ENCODE measurements at regions not wholly inside any gene's neighbourhood (a gene's known extent, or its start where the extent isn't known, plus 50 kb on each side); places are given as distances from the start of the nearest gene placed in this dataset.

- no peak for ATAC-seq
- H3K27ac ChIP-seq = no peak overlapping the region
- no peaks in the 10 kb centered on the region for H3K4me1 ChIP-seq
- 5% methylated on average over 1 of the region's 1 CpG for WGBS (ENCODE audit: missing lambda C conversion rate)
- H3K4me3 ChIP-seq = no peak overlapping the region
- TF ChIP-seq ELK1 (IDR thresholded peaks at IDR 0.05; ENCODE audit: low read depth, low read length) (no peak), ZSCAN20 (CRISPR knock-in tag; IDR thresholded peaks at IDR 0.05) (no peak), USF2 (IDR thresholded peaks at IDR 0.05) (no peak), KDM1A (IDR thresholded peaks at IDR 0.05; ENCODE audit: low read depth) (no peak), POLR2AphosphoS2 (conservative IDR thresholded peaks at IDR 0.05; ENCODE audit: low read length) (no peak), ZC3H11A (IDR thresholded peaks at IDR 0.05) (no peak), HOXA7 (CRISPR knock-in tag; IDR thresholded peaks at IDR 0.05) (no peak), CEBPB (IDR thresholded peaks at IDR 0.05) (no peak), EP300 (IDR thresholded peaks at IDR 0.05) (no peak), HDAC2 (IDR thresholded peaks at IDR 0.05) (no peak)
- no peak overlapping the region for H3K4me2 ChIP-seq
- FAIRE-seq = no peak
- ChIA-PET POLR2A (no interaction called here), CTCF (no interaction called here)
- H3K9me3 ChIP-seq = no peaks in the 10 kb centered on the region
- DNase-seq (ENCODE audit: low read depth in 1 of 2, low spot score in 1 of 2) = no peak
These were observed 313.1 kb downstream of the DTWD2 start for GRCh38 chr5:118675247-118675646.

- 10% methylated on average over 1 of the region's 1 CpG for WGBS (ENCODE audit: missing lambda C conversion rate)
- no peaks in the 10 kb centered on the region for H3K4me1 ChIP-seq
- DNase-seq (ENCODE audit: low read depth in 1 of 2, low spot score in 1 of 2) (peak in 1 of 2 experiments; percentile 1), FAIRE-seq (no peak), ATAC-seq (no peak)
- no peak overlapping the region for H3K4me2 ChIP-seq
- no peaks in the 10 kb centered on the region; the same call in 2 of the 3 replicates for H3K9me3 ChIP-seq
- ChIA-PET CTCF (no interaction called here), POLR2A (no interaction called here)
- H3K27ac ChIP-seq = no peak overlapping the region
- TF ChIP-seq ZFP36 (IDR thresholded peaks at IDR 0.05; ENCODE audit: borderline replicate concordance, partially characterized antibody) = peak; percentile 90
- TF ChIP-seq SMC3 (IDR thresholded peaks at IDR 0.05) = no peak
- no peak for TF ChIP-seq ATOH8 (CRISPR knock-in tag; IDR thresholded peaks at IDR 0.05; ENCODE audit: low read depth)
- TF ChIP-seq RCOR1 (IDR thresholded peaks at IDR 0.05; ENCODE audit: low read depth, low read length) = no peak
- no peak for TF ChIP-seq CEBPB (IDR thresholded peaks at IDR 0.05)
- H3K4me3 ChIP-seq = no peak overlapping the region
These were observed 330.8 kb downstream of the DTWD2 start for GRCh38 chr5:118657576-118657975.

GRCh38 chr5:118653872-118654271, 334.5 kb downstream of the DTWD2 start:
- H3K4me2 ChIP-seq = no peak overlapping the region
- no peaks in the 10 kb centered on the region for H3K9me3 ChIP-seq
- no peak for TF ChIP-seq EHF (CRISPR knock-in tag; IDR thresholded peaks at IDR 0.05)
- TF ChIP-seq POLR2A (IDR thresholded peaks at IDR 0.05; ENCODE audit: low read length) = no peak
- TF ChIP-seq PBX3 (IDR thresholded peaks at IDR 0.05) = no peak
- no peak for TF ChIP-seq RAD21 (conservative IDR thresholded peaks at IDR 0.05 in 1 of 2, IDR thresholded peaks at IDR 0.05 in 1 of 2)
- no peak for TF ChIP-seq ELK1 (IDR thresholded peaks at IDR 0.05; ENCODE audit: low read depth, low read length)
- no peak for TF ChIP-seq ZC3H11A (IDR thresholded peaks at IDR 0.05)
- TF ChIP-seq HMGXB4 (CRISPR knock-in tag; IDR thresholded peaks at IDR 0.05; ENCODE audit: borderline replicate concordance) = no peak
- no peak for TF ChIP-seq SREBF2 (IDR thresholded peaks at IDR 0.05)
- no peak for TF ChIP-seq HEYL (CRISPR knock-in tag; IDR thresholded peaks at IDR 0.05)
- TF ChIP-seq BCL3 (IDR thresholded peaks at IDR 0.05) = no peak
- no peak for TF ChIP-seq BHLHE40 (IDR thresholded peaks at IDR 0.05; ENCODE audit: low read depth, low read length)
- TF ChIP-seq FOSB (CRISPR knock-in tag; IDR thresholded peaks at IDR 0.05) = no peak
- TF ChIP-seq ESRRA (IDR thresholded peaks at IDR 0.05; ENCODE audit: borderline replicate concordance, low read length) = no peak
- no peak for TF ChIP-seq HOXB13 (CRISPR knock-in tag; IDR thresholded peaks at IDR 0.05; ENCODE audit: low read depth)
- TF ChIP-seq CBX2 (IDR thresholded peaks at IDR 0.05; ENCODE audit: borderline replicate concordance, low read depth) = no peak
- no peak for TF ChIP-seq CHD2 (IDR thresholded peaks at IDR 0.05; ENCODE audit: low read length, partially characterized antibody)
- TF ChIP-seq MAZ (IDR thresholded peaks at IDR 0.05; ENCODE audit: borderline replicate concordance, low read depth, low read length) = no peak
- CTCF ChIA-PET = no interaction called here
- DNase-seq (ENCODE audit: low read depth in 1 of 2, low spot score in 1 of 2) (no peak), ATAC-seq (no peak), FAIRE-seq (no peak)
- POLR2A ChIA-PET = no interaction called here
- no peaks in the 10 kb centered on the region for H3K4me1 ChIP-seq
- WGBS (ENCODE audit: missing lambda C conversion rate) = 6% methylated on average over 1 of the region's 1 CpG
- no peak overlapping the region for H3K27ac ChIP-seq
- H3K4me3 ChIP-seq = no peak overlapping the region
